Loucy (cell line): ENCODE measurements at regions not wholly inside any gene's neighbourhood (a gene's known extent, or its start where the extent isn't known, plus 50 kb on each side); places are given as distances from the start of the nearest gene placed in this dataset.

Experiments used
- CTCF ChIP-seq: fragments of 200-600 bp; sonication (generic); conservative IDR thresholded peaks from 2 replicates; pipeline ENCODE4 v1.5.1; 2014; ENCODE audit warnings: mild to moderate bottlenecking, antibody characterized with exemption, low read length
- EZH2phosphoT487 ChIP-seq: fragments of 200-600 bp; IDR thresholded peaks from 2 replicates; pipeline ENCODE4 v1.6.1; 2018; ENCODE audit warnings: antibody characterized with exemption, mild to moderate bottlenecking, moderate library complexity, borderline replicate concordance

- no peak for TF ChIP-seq CTCF
- TF ChIP-seq EZH2phosphoT487 = no peak
Measured at GRCh38 chr4:151517896-151518295, 108.9 kb downstream of the FHIP1A start.
